Esophagus muscularis mucosa (tissue), 4 donors: ENCODE measurements at regions not wholly inside any gene's neighbourhood (a gene's known extent, or its start where the extent isn't known, plus 50 kb on each side); places are given as distances from the start of the nearest gene placed in this dataset.

ENCODE experiments used
- DNase-seq: peaks from one replicate; pipeline ENCODE4 v3.0.0-alpha.2; 2017; ENCODE audit errors: extremely low spot score
- H3K27ac ChIP-seq, 4 donors: fragments of 200-600 bp; sonication (generic); replicated peaks in 1 of 4; 1 replicate in 3 of 4; 2 replicates in 1 of 4; pipeline ENCODE4 v1.5.1; 2016 to 2019; ENCODE audit warnings: mild to moderate bottlenecking in 1 of 4
- H3K27me3 ChIP-seq, 4 donors: fragments of 200-600 bp; sonication (generic); one replicate each; pipeline versions ENCODE4 v1.5.1 to v1.6.0; 2016 to 2019
- H3K36me3 ChIP-seq, 4 donors: fragments of 200-600 bp; sonication (generic); one replicate each; pipeline ENCODE4 v1.5.1; 2016 to 2019
- H3K4me1 ChIP-seq, 4 donors: fragments of 200-600 bp; sonication (generic); one replicate each; pipeline ENCODE4 v1.5.1; 2016 to 2019
- H3K4me3 ChIP-seq, 4 donors: fragments of 200-600 bp; sonication (generic); 1 replicate in 2 of 4; 2 replicates in 2 of 4; pipeline ENCODE4 v1.5.1; 2016 to 2019; ENCODE audit warnings: mild to moderate bottlenecking in 4 of 4, moderate library complexity in 1 of 4
- H3K9me3 ChIP-seq, 4 donors: fragments of 200-600 bp; sonication (generic); 1 replicate in 3 of 4; 2 replicates in 1 of 4; pipeline ENCODE4 v1.5.1; 2016 to 2019
- CTCF ChIP-seq, 3 experiments: fragments of 200-600 bp in 2 of 3; fragments of 450-650 bp in 1 of 3; sonication (generic) in 2 of 3; IDR thresholded peaks; one replicate each; pipeline ENCODE4 v1.5.1; 2017 to 2019; ENCODE audit warnings: antibody characterized with exemption in 3 of 3, mild to moderate bottlenecking in 2 of 3, moderate library complexity in 1 of 3
- EP300 ChIP-seq: sonication (generic); formaldehyde crosslinking; IDR thresholded peaks from one replicate; pipeline ENCODE4 v1.6.1; 2017; ENCODE audit warnings: antibody characterized with exemption
- POLR2A ChIP-seq: fragments of 450-650 bp; IDR thresholded peaks from one replicate; pipeline ENCODE4 v1.6.1; 2017; ENCODE audit warnings: antibody characterized with exemption, moderate library complexity, mild to moderate bottlenecking, low read depth
- POLR2AphosphoS5 ChIP-seq, 2 donors: sonication (generic); formaldehyde crosslinking; IDR thresholded peaks; one replicate each; pipeline ENCODE4 v1.6.1; 2017; ENCODE audit warnings: antibody characterized with exemption in 2 of 2
- WGBS: methylation state at CpG from one replicate; pipeline ENCODE4 v1.1.5; 2018; 5-methylcytosine and 5-hydroxymethylcytosine counted together
- intact Hi-C: fragments of 100-400 bp; cut with DNase I; formaldehyde crosslinking; loops from one replicate; pipeline ENCODE4 v1.15.1; 2023

DNA sequence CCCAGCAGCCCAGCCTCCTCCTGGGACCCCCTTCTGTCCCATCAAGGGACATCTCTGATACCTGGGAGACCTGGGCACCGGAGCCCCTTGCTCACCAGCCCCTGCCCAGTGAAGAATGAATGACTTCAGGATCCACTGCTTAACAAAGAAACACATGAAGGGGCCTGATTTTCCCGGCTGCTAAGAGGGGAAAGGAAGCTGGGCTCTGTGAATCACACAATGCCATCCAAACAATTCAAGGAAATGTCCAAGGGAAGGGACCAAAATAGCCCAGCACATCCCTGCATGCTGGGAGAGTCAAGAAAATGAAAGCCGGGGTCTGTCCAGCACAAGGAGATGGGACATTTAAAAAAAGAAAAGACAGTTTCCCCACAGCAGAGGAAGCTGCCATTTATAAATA is 128.7 kb upstream of the JCAD start:
- H3K4me1 ChIP-seq, result peaks cover 17 to 29% (median 25%) of the 10 kb centered on the region in 4 donors
- 54% methylated on average over 3 of the region's 3 CpGs for WGBS
- H3K9me3 ChIP-seq, result no peaks in the 10 kb centered on the region
- H3K27me3 ChIP-seq, result no peaks in the 10 kb centered on the region
- peak overlapping the region in 1 of 4 donors; percentile 12 for H3K4me3 ChIP-seq
- no peak for DNase-seq
- H3K27ac ChIP-seq, result peak overlapping the region; percentile 35 to 66 (median 41)
- H3K36me3 ChIP-seq, result no peaks in the 10 kb centered on the region
- TF ChIP-seq POLR2A (no peak), CTCF (IDR thresholded peaks at IDR 0.05) (no peak), EP300 (no peak), POLR2AphosphoS5 (IDR thresholded peaks at IDR 0.05) (peak; percentile 16 to 28)
- intact Hi-C loops, result loop anchor here (10.0 kb wide), 1 partner anchor 123 kb away; no protein-coding TSS in a partner anchor

DNA sequence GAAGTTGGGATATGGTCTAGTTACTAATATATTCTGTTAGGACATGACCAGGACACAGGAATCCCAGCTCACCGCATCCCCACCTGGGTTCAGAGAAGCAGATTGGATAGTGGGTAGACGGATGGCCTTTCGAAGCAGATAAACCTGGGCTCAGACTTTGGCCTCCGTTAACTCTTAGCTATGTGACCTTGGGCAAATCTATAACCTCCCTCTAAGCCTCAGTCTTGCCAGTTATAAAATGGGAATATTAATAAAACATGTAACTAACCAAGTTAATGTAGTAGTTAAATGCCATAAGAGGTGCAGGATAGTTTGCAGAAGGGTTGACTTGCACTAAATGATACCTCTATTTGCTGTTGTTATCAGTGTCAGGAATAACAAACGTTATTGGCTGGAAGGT is 127.6 kb upstream of the JCAD start:
- peak overlapping the region in 2 of 4 donors; percentile 2 to 12 for H3K4me3 ChIP-seq
- 76% methylated on average over 1 of the region's 5 CpGs for WGBS
- TF ChIP-seq POLR2A, result no peak
- TF ChIP-seq EP300, result no peak
- TF ChIP-seq POLR2AphosphoS5 (IDR thresholded peaks at IDR 0.05), result no peak
- no peak for TF ChIP-seq CTCF (IDR thresholded peaks at IDR 0.05)
- H3K27ac ChIP-seq, result peak overlapping the region in 3 of 4 donors; percentile 23 to 66 (median 50)
- no peak for DNase-seq
- peaks cover 19 to 38% (median 33%) of the 10 kb centered on the region in 4 donors for H3K4me1 ChIP-seq
- intact Hi-C loops, result loop anchor here (10.0 kb wide), 1 partner anchor 122 kb away; no protein-coding TSS in a partner anchor
- H3K36me3 ChIP-seq, result no peaks in the 10 kb centered on the region
- H3K27me3 ChIP-seq, result no peaks in the 10 kb centered on the region
- no peaks in the 10 kb centered on the region for H3K9me3 ChIP-seq

DNA sequence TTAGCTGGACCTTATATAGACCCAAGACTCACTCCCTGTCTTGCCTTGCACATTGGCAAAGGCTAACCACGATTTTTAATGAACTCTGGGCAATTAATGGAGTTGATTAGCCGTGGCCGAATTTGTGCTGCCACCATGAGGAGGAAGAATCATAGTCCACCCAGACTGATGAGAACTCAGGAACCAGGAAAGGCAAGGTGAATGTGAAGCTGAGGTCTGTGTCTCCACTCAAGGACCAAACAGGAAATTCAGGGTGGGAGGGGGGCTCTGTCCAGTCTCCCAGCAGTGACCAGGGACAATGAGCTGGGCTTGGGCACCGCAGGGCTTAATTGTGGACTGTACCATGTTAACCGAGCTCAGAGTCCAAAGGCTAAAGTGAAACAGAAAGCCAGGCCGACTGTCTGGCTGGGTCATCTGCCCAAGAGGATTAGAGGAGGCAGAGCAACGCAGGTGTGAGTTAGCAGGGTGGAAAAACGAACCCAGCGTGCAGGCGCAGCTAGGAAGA is 127.0 kb upstream of the JCAD start:
- peaks cover 19 to 38% (median 33%) of the 10 kb centered on the region in 4 donors for H3K4me1 ChIP-seq
- no peak for DNase-seq
- no peaks in the 10 kb centered on the region for H3K36me3 ChIP-seq
- H3K27ac ChIP-seq, result peak overlapping the region in 3 of 4 donors; percentile 23 to 66 (median 50)
- WGBS, result 83% methylated on average over 10 of the region's 10 CpGs
- H3K9me3 ChIP-seq, result no peaks in the 10 kb centered on the region
- no peak for TF ChIP-seq POLR2A
- TF ChIP-seq CTCF (IDR thresholded peaks at IDR 0.05), result no peak
- no peak for TF ChIP-seq POLR2AphosphoS5 (IDR thresholded peaks at IDR 0.05)
- TF ChIP-seq EP300, result no peak
- H3K4me3 ChIP-seq, result peak overlapping the region in 2 of 4 donors; percentile 2 to 12
- H3K27me3 ChIP-seq, result no peaks in the 10 kb centered on the region
- intact Hi-C loops, result loop anchor here (10.0 kb wide), 1 partner anchor 122 kb away; no protein-coding TSS in a partner anchor

GRCh38 chr10:30185916-30186315 is 126.5 kb upstream of the JCAD start:
- Histone ChIP-seq H3K27me3 (no peaks in the 10 kb centered on the region), H3K4me3 (no peak overlapping the region), H3K27ac (peak overlapping the region in 2 of 4 donors; percentile 50 to 66), H3K9me3 (no peaks in the 10 kb centered on the region), H3K36me3 (no peaks in the 10 kb centered on the region), H3K4me1 (peaks cover 19 to 38% (median 33%) of the 10 kb centered on the region in 4 donors)
- 63% methylated on average over 3 of the region's 3 CpGs for WGBS
- DNase-seq, result no peak
- no peak for TF ChIP-seq CTCF (IDR thresholded peaks at IDR 0.05)
- no peak for TF ChIP-seq EP300
- TF ChIP-seq POLR2AphosphoS5 (IDR thresholded peaks at IDR 0.05), result no peak
- no peak for TF ChIP-seq POLR2A
- intact Hi-C loops, result loop anchor here (10.0 kb wide), 1 partner anchor 121 kb away; no protein-coding TSS in a partner anchor

DNA sequence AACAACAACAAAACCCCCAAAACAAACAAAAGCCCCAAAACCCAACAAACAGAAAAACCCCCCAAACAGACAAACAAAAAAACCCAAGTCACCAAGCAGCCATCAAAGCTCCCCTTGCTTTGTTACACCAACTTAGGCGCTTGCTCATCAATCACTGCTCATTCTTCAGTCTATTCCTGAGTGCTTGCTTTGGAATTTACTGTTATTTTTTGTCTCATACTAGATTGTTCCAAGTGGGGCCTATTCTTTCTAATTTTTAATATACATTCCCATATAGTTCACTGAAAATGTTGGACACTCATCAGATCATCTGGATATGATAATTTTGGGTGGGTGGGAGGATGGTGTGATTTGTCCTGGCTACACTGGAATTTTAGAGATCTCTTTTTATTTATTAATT is 126.0 kb upstream of the JCAD start:
- H3K4me1 ChIP-seq, result peaks cover 19 to 38% (median 33%) of the 10 kb centered on the region in 4 donors
- H3K4me3 ChIP-seq, result no peak overlapping the region
- H3K27ac ChIP-seq, result no peak overlapping the region
- no peaks in the 10 kb centered on the region for H3K36me3 ChIP-seq
- no peaks in the 10 kb centered on the region for H3K9me3 ChIP-seq
- intact Hi-C loops, result loop anchor here (10.0 kb wide), 1 partner anchor 121 kb away; no protein-coding TSS in a partner anchor
- TF ChIP-seq CTCF (IDR thresholded peaks at IDR 0.05) (no peak), EP300 (no peak), POLR2A (no peak), POLR2AphosphoS5 (IDR thresholded peaks at IDR 0.05) (no peak)
- DNase-seq, result no peak
- H3K27me3 ChIP-seq, result no peaks in the 10 kb centered on the region
- WGBS, result 91% methylated on average over 1 of the region's 1 CpG
